Activated naive CD8-positive, alpha-beta T cell treated with anti-CD3 and anti-CD28 coated beads for 36 hours (primary cell): ENCODE measurements at regions not wholly inside any gene's neighbourhood (a gene's known extent, or its start where the extent isn't known, plus 50 kb on each side); places are given as distances from the start of the nearest gene placed in this dataset.

ENCODE experiments used
- DNase-seq: peaks from one replicate; pipeline ENCODE4 v3.0.0; 2021
- H3K27ac Mint-ChIP-seq: one replicate; pipeline ENCODE4 v1.8.0; 2022; ENCODE audit warnings: mild to moderate bottlenecking, moderate library complexity, mixed read lengths
- H3K27me3 Mint-ChIP-seq: one replicate; pipeline ENCODE4 v1.8.0; 2022; ENCODE audit warnings: mild to moderate bottlenecking, mixed read lengths
- H3K36me3 Mint-ChIP-seq: one replicate; pipeline ENCODE4 v1.8.0; 2021; ENCODE audit warnings: mild to moderate bottlenecking, mixed read lengths
- H3K4me1 Mint-ChIP-seq: one replicate; pipeline ENCODE4 v1.8.0; 2021; ENCODE audit warnings: mixed read lengths
- H3K4me3 Mint-ChIP-seq: one replicate; pipeline ENCODE4 v1.8.0; 2022; ENCODE audit warnings: mild to moderate bottlenecking, moderate library complexity, mixed read lengths
- H3K9me3 Mint-ChIP-seq: one replicate; pipeline ENCODE4 v1.8.0; 2022; ENCODE audit warnings: mixed read lengths

DNA sequence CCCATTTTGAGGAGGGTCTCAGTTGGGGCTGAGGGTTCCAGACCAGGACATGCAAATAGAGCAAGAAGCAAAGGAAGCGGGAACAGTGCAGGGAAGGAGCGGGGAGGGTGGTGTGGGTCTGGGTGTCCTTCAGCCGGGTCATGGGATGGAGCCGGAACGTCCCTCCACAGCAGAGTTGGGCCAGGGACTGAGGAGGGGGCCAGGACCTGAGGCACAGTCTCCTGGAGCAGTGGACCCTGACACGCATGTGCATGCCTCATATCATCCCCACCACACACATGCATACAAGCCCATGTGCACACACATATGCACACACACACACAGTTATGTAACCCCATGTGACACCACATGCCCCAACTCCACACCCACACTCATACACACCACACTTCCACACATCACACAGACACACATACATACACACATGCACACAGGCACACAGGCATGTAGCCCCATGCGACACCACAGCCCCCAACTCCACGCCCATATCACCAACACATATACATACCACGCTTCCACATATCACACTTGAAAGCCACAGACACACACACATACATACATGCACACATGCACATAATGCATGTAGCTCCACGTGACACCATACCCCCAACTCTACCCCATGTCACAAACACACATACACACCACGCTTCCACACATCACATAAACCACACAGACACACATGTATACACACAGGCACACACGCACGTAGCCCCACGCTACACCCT lies 1026.6 kb downstream of the BRD1 start:
- DNase-seq: no peak
- Mint-ChIP-seq H3K27ac (no peak overlapping the region), H3K36me3 (no peaks in the 10 kb centered on the region), H3K27me3 (peaks cover 3% of the 10 kb centered on the region), H3K4me1 (no peaks in the 10 kb centered on the region), H3K4me3 (no peak overlapping the region), H3K9me3 (no peaks in the 10 kb centered on the region)

DNA sequence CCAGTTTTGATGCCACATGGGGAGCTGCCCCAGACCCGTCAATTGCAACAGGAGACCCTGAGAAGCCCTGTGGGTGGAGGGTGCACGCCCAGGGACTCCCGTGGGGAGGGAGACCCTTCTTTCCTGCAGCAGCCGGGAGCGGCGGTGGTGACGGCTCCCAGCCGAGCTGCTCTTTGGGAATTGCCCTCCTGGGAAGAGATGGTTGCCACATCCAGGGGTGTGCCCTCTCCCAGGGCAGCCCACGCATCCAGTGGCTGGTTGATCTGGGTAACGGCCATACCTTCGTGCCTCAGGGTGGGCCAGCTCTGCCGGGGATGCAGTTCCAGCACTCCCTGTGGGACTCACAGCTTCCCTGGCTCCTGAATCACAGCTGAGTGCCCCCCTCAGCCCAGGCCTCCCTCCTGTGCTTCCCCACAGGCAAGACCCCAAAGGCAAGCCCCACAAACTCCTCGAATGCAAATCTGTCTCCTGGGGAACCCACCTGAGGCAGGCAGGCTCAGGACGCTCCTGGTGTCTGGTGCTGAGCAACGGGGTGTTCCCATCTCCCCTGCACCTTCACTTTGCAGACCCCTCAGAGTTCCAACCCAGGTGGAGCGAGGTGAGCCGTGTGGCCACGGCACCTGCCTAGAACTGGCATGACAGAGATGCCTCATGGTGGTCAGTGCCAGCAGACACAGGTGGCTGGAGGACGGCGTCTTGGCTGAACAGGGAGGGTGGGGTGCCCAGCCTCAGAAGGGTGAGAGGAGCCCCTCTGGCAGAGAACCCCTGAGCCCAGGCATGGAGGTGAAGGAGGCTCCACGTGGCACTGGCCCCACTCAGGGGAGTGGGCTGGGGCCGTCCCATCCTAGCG lies 1027.4 kb downstream of the BRD1 start:
- DNase-seq: no peak
- Mint-ChIP-seq H3K27ac (no peak overlapping the region), H3K4me1 (no peaks in the 10 kb centered on the region), H3K27me3 (peaks cover 3% of the 10 kb centered on the region), H3K9me3 (no peaks in the 10 kb centered on the region), H3K4me3 (no peak overlapping the region), H3K36me3 (no peaks in the 10 kb centered on the region)

DNA sequence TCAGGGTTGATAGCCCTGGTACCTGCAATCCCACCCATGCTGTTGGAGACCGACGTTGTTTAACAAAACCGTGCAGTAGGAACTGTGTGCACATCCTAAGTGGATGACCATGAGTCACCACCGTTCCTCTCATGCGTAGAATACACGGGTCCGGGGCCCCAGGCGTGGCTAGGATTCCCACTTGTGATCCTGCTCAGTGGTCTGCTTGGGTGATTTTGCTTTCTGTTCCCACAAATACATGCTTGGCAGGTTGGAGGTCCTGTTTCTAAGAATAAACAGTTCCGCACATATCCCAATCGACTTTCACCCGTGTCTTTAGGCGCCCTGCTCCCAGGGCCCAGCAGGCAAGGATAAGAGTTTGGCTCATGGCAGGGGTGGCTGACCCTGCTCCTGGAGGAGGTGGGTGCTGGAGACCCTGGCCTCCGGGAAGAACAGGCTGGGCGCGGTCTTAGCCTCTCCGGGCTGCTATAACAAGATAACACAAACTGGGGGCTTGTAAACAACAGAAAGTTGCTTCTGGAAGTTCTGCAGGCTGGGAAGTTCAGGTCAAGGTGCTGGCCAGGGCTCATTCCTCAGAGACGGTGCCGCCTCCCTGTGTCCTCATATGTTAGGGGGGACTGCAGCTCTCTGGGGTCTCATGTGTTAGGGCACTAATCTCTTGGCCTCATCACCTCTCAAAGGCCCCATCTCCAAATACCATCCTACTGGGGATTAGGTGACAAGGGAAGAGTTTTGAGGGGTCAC lies 1028.3 kb downstream of the BRD1 start:
- DNase-seq: no peak
- Mint-ChIP-seq H3K27ac (no peak overlapping the region), H3K36me3 (no peaks in the 10 kb centered on the region), H3K4me1 (no peaks in the 10 kb centered on the region), H3K27me3 (peaks cover 3% of the 10 kb centered on the region), H3K4me3 (no peak overlapping the region), H3K9me3 (peaks cover under 1% of the 10 kb centered on the region)

DNA sequence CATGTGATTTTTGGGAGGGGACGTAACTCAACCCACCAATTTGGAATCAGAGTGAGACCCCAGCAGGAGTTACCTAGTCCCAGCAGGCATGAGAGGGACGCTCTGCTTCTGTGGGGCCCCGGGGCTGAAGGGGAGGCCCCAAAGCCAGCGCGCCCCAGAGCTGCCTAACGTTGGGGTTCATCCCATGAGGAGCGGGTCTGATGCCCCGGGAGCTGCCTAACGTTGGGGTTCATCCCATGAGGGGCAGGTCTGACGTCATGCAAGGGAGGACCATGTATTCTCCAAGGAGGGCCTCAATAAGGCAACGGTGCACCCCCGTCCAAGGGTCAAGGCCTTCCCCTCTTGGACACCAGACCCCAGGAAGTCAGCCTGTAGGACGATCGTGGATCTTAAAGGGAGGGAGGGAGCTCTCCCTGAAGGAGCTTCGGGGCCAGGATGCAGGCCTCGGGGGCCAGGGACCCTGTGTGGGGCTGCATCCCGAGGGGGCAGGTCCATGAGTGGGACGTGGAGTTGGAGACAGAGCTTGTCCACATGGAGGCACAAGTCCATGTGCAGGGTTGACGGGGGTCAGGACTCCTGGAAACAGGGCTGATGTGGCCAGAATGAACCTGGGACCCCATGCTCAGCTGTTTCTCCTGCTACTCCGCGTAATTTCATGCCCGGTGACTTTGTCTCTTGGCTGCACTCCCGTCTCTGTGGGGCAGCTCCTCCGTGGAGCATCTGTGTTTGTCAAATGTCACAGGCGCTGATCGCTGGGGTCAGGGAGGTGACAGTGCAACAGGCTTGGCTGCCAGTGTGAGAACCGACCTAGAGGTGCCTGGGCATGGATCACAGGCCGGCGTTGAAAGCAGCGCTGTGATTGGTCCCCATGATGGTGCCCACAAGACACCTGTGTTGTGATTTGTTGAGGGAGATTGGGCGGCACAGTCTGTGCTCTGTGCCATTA lies 1029.1 kb downstream of the BRD1 start:
- Mint-ChIP-seq H3K36me3 (no peaks in the 10 kb centered on the region), H3K27me3 (peaks cover 7% of the 10 kb centered on the region), H3K27ac (no peak overlapping the region), H3K4me1 (no peaks in the 10 kb centered on the region), H3K9me3 (peaks cover 3% of the 10 kb centered on the region), H3K4me3 (no peak overlapping the region)
- DNase-seq: no peak

DNA sequence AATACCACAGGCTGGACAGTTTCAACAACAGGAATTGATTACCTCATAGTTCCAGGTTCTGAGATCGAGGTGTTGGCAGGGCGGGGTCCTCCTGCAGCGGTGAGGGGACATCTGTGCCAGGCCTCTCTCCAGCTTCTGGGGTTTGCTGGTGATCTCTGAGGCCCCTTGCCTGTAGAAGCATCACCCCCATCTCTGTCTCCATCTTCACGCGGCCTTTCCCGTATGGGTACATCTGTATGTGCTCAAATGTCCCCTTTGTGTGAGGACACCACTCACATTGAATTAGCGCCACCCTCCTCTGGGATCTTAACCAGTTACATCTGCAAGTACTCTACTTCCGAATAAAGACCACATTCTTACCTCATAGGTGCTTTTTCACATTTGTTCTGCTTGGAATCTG lies 1029.9 kb downstream of the BRD1 start:
- Mint-ChIP-seq H3K4me3 (no peak overlapping the region), H3K36me3 (no peaks in the 10 kb centered on the region), H3K9me3 (peaks cover 4% of the 10 kb centered on the region), H3K4me1 (no peaks in the 10 kb centered on the region), H3K27me3 (peaks cover 7% of the 10 kb centered on the region), H3K27ac (no peak overlapping the region)
- DNase-seq: no peak

DNA sequence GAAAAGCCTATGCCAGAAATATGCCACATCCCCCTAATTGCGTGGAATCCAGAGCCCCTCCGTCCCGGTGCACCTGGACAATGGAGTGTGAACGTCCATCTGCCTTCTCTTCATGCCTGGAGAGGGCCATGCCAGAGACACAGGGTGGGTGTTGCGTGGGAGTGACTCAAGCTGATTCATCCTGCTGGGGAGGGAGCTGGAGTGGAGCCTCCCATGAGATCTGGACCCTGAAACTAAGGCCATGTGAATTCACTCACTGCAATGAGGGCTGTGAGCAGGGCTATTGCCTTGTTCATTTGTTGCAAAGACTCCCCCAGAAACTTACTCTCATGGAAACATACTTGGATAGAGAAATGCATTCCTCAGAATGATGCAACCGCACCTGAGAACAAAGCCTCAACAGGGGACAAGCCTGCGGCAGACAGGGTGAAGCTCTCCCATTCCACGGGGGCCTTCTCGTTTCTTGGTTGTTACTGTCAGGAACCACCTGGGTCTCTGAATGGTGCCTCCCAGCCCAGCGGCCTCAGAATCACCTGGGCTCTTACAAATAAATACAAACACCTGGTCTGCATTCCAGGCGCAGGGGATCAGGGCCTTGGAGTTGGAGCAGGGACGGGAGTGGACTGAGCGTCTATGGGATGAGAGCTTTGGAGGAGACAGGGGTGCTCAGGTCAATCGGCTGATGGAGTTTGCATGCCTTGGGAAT lies 1031.2 kb downstream of the BRD1 start:
- peaks cover 7% of the 10 kb centered on the region for H3K27me3 Mint-ChIP-seq
- no peak overlapping the region for H3K27ac Mint-ChIP-seq
- no peaks in the 10 kb centered on the region for H3K4me1 Mint-ChIP-seq
- H3K36me3 Mint-ChIP-seq: no peaks in the 10 kb centered on the region
- no peak overlapping the region for H3K4me3 Mint-ChIP-seq
- no peak for DNase-seq
- H3K9me3 Mint-ChIP-seq: peaks cover 4% of the 10 kb centered on the region

DNA sequence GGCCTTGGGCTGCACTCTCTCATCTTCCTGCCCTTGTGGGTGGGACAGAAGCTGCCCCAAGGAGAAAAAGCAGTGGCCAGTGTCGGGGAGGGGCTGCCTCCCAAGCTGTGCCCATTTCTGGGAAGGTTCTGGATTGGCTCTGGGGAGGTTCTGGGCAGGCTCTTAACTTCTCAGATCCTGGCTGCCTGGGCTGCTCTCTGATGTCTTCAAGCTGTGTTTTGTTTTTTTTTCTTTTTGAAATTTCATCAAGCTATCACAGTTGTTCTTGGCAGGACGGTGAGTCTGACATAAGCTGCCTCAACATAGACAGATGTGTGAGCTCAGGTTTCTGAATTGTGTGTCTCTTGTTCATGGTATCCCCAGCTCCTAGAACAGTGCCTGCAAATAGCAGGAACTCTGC lies 1032.0 kb downstream of the BRD1 start:
- peaks cover 4% of the 10 kb centered on the region for H3K9me3 Mint-ChIP-seq
- H3K4me1 Mint-ChIP-seq: no peaks in the 10 kb centered on the region
- no peak overlapping the region for H3K4me3 Mint-ChIP-seq
- DNase-seq: no peak
- H3K27me3 Mint-ChIP-seq: peaks cover 7% of the 10 kb centered on the region
- no peaks in the 10 kb centered on the region for H3K36me3 Mint-ChIP-seq
- H3K27ac Mint-ChIP-seq: no peak overlapping the region

DNA sequence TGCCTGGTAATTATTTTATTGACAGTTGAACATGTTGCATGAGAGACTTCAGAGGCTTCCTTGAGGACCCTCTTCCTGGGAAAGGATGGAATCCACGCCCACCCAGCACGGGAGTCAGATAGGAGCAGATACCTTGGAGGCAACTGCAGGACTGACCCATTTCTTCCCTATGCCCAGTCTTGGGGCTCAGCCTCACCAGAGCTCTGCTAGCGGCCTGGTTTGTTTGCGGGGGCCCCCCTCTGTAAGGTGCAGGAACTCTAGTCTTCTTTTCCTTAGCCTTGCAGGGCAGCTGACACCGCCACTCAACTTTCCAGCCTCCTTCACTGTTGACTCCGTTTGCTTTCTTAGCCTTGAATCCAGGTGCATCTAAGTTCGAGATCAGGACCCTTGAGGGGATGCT lies 1032.8 kb downstream of the BRD1 start:
- Mint-ChIP-seq H3K9me3 (peaks cover 4% of the 10 kb centered on the region), H3K27ac (no peak overlapping the region), H3K36me3 (no peaks in the 10 kb centered on the region), H3K4me3 (no peak overlapping the region), H3K27me3 (peaks cover 10% of the 10 kb centered on the region), H3K4me1 (no peaks in the 10 kb centered on the region)
- DNase-seq: no peak

DNA sequence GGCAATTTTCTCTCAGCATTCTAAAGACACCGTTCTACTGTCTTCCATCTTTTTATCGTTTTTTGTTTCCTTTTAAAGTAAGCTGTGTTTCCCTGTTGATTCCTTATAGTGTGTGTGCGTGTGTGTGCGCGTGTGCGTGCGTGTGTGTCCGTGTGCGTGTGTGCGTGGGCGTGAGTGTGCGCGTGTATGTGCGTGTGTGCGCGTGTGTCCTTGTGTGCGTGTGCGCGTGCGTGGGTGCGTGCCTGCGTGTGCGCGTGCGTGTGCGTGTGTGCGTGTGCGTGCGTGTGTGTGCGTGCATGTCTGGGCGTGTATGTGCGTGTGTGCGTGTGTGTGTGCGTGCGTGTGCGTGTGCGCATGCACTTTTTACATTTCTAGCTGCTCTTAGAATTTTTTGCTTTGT lies 1033.7 kb downstream of the BRD1 start:
- DNase-seq: no peak
- Mint-ChIP-seq H3K36me3 (no peaks in the 10 kb centered on the region), H3K4me3 (no peak overlapping the region), H3K27me3 (peaks cover 10% of the 10 kb centered on the region), H3K9me3 (peaks cover 4% of the 10 kb centered on the region), H3K4me1 (no peaks in the 10 kb centered on the region), H3K27ac (no peak overlapping the region)

DNA sequence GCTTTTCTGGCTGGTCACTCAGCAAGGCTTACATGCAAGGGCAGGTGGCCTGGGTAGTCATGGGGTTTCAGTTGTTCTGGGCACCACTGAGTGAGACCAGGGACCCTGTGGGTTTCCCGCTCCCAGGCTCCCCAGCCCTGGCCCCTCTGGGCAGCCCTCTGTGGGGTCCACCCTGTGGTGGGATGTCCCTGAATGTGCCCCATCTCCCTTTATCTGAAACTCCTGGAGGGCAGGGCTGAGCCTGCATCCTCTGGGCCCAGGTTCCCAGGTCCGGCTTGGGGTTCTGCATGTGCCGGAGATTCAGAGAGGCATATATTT lies 1041.0 kb downstream of the BRD1 start:
- H3K27me3 Mint-ChIP-seq: peaks cover 3% of the 10 kb centered on the region
- no peaks in the 10 kb centered on the region for H3K9me3 Mint-ChIP-seq
- H3K4me3 Mint-ChIP-seq: no peak overlapping the region
- no peaks in the 10 kb centered on the region for H3K36me3 Mint-ChIP-seq
- H3K4me1 Mint-ChIP-seq: no peaks in the 10 kb centered on the region
- no peak for DNase-seq
- H3K27ac Mint-ChIP-seq: no peak overlapping the region

DNA sequence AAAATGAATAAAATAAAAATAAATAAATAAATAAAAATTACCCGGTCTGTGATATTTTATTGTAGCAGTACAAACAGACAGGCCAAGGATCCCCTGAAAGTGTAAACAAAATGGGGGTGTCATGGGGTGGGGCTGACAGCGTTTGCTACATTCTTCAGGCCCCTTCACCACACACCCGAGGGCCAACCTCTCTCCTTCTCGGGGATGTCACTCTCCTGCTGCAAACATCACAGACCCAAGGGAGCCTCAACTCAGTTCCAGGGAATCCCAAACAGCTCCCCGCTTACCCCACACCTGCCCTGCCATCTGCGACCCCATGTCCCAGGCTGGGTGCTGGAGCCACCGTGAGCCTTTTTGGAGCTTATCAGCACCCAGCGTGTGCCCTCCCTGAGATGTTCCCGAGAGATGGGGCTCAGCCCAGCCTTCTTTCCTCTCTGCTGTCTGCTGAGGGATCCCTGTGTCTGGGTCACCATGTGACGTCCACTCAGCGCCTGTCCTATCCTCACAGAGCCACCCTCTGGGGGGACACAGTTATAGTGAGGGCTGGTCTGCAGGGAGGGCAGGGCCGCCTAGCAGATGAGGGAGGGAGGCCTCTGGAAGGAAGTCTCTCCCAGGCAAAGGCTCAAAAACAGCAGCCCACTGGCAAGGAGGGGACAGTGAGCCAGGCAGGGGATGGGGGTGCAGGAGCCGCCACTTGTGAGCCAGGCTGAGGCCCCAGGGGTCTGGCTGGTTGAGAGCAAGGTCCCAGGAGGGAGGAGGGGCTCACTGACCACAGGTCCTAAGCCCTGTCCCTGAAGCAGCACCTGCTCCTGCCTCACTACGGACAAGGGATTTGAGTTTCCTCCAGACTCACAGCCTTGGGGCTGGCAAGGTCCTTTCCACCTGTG lies 1041.6 kb downstream of the BRD1 start:
- Mint-ChIP-seq H3K4me1 (no peaks in the 10 kb centered on the region), H3K36me3 (no peaks in the 10 kb centered on the region), H3K27me3 (peaks cover 3% of the 10 kb centered on the region), H3K4me3 (no peak overlapping the region), H3K9me3 (no peaks in the 10 kb centered on the region), H3K27ac (no peak overlapping the region)
- DNase-seq: no peak

DNA sequence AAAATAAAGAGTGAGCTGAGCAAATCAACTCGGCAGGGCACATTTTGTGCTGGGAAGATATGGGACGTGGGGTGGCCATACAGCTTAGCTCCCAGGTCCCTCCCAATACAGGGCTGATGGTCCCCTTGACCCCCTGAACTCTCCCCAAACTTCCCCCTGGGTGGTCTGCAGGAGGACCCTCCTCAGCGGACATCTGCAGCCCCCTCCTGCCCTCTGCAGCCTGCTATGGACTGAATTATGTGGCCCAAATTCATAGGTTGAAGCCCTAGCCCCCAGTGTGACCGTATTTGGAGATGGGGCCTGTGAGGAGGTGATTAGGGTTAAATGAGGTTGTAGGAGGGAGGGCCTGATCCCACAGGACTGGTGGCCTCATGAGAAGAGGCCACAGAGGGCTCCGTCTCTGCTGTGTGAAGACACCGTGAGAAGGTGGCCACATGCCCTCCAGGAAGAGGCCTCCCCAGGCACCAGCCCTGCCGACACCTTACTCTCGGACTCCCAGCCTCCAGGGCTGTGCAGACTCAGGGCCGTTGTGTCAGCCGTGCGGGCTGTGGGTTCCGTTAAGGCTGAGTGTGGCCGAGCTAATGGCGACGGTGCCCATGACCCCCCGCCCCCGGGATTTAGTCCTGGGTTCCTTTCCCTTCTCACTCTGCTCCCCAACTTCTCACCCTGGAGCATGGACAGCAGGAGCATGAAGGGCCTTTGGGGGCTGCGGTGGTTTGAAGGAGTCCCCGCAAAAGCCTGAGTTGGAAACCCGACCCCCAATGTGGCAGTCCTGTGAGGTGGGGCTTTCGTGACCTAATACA lies 1042.8 kb downstream of the BRD1 start:
- H3K4me3 Mint-ChIP-seq: no peak overlapping the region
- H3K27me3 Mint-ChIP-seq: no peaks in the 10 kb centered on the region
- no peaks in the 10 kb centered on the region for H3K4me1 Mint-ChIP-seq
- no peak for DNase-seq
- no peak overlapping the region for H3K27ac Mint-ChIP-seq
- H3K9me3 Mint-ChIP-seq: no peaks in the 10 kb centered on the region
- H3K36me3 Mint-ChIP-seq: no peaks in the 10 kb centered on the region

DNA sequence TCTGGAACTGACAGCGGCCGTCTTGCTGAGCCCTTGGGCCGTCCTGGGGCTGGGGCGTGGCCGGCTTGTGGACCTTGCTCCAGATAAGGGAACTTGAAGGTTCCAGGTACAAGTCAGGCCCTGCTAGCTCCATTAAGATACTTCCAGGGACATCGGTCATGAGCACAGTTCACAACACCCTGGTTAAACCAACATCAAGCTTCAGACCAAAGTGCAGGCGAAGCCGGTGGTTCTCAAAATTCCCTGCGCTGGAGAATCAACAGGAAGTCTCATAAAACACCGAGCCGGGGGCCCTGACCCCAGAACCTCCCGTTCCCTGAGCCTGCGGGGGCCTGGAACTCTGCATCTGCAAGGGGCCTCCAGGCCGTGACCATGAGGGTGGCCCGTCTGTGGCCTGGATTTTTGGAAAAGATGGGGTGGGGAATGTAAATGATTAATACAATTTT lies 1043.8 kb downstream of the BRD1 start:
- H3K9me3 Mint-ChIP-seq: no peaks in the 10 kb centered on the region
- H3K4me3 Mint-ChIP-seq: no peak overlapping the region
- no peak overlapping the region for H3K27ac Mint-ChIP-seq
- H3K36me3 Mint-ChIP-seq: no peaks in the 10 kb centered on the region
- H3K4me1 Mint-ChIP-seq: no peaks in the 10 kb centered on the region
- no peak for DNase-seq
- no peaks in the 10 kb centered on the region for H3K27me3 Mint-ChIP-seq
